Central memory CD8-positive, alpha-beta T cell (primary cell): ENCODE measurements at regions not wholly inside any gene's neighbourhood (a gene's known extent, or its start where the extent isn't known, plus 50 kb on each side); places are given as distances from the start of the nearest gene placed in this dataset.

Experiments
- ATAC-seq: fragments of 150-1000 bp; cut with Tn5 transposase; replicated peaks from 2 replicates; pipeline ENCODE4 v1.10.0; 2022; ENCODE audit warnings: mild to moderate bottlenecking, moderate FRiP score, moderate number of reproducible peaks; ENCODE audit not compliant: poor library complexity, severe bottlenecking; ENCODE audit errors: extremely low read depth
- DNase-seq, 2 donors: peaks; one replicate each; pipeline ENCODE4 v3.0.0; 2021; ENCODE audit warnings: low spot score in 2 of 2
- H3K27ac Mint-ChIP-seq: one replicate; pipeline ENCODE4 v1.8.0; 2022; ENCODE audit warnings: low read depth, mild to moderate bottlenecking, moderate library complexity, mixed read lengths
- H3K27me3 Mint-ChIP-seq: one replicate; pipeline ENCODE4 v1.8.0; 2022; ENCODE audit warnings: mixed read lengths
- H3K36me3 Mint-ChIP-seq: one replicate; pipeline ENCODE4 v1.8.0; 2022; ENCODE audit warnings: mild to moderate bottlenecking, moderate library complexity, mixed read lengths; ENCODE audit not compliant: insufficient read depth
- H3K4me1 Mint-ChIP-seq: one replicate; pipeline ENCODE4 v1.8.0; 2022; ENCODE audit warnings: mixed read lengths
- H3K4me3 Mint-ChIP-seq: one replicate; pipeline ENCODE4 v1.8.0; 2022; ENCODE audit warnings: mild to moderate bottlenecking, moderate library complexity, mixed read lengths
- H3K9me3 Mint-ChIP-seq: one replicate; pipeline ENCODE4 v1.8.0; 2022; ENCODE audit warnings: mixed read lengths

DNA sequence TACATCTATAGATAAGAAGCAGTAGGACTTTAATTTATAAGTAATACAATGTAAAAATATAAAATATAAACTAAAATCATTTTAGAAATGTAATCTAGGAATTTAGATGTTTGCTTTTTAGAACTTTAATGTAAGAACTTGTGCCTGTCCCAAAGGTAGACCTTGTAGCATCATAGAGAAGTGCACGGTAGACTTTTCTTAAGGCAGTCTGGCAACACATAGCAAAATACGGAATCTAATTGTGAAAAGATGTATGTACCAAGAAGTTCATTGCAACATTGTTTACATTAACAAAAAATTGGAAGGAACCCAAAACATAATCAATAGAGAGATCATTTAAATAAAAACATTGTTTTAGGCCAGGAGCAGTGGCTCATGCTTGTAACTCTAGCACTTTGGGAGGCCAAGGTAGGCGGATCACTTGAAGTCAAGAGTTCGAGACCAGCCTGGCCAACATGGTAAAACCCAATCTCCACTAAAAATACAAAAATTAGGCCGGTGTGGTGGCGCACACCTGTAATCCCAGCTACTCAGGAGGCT lies 84.6 kb upstream of the SMIM15 start:
- Mint-ChIP-seq H3K27ac (no peak overlapping the region), H3K27me3 (peaks cover 8% of the 10 kb centered on the region), H3K9me3 (no peaks in the 10 kb centered on the region), H3K4me1 (no peaks in the 10 kb centered on the region), H3K4me3 (no peak overlapping the region), H3K36me3 (peaks cover 2% of the 10 kb centered on the region)
- no peak for DNase-seq
- ATAC-seq, result no peak

DNA sequence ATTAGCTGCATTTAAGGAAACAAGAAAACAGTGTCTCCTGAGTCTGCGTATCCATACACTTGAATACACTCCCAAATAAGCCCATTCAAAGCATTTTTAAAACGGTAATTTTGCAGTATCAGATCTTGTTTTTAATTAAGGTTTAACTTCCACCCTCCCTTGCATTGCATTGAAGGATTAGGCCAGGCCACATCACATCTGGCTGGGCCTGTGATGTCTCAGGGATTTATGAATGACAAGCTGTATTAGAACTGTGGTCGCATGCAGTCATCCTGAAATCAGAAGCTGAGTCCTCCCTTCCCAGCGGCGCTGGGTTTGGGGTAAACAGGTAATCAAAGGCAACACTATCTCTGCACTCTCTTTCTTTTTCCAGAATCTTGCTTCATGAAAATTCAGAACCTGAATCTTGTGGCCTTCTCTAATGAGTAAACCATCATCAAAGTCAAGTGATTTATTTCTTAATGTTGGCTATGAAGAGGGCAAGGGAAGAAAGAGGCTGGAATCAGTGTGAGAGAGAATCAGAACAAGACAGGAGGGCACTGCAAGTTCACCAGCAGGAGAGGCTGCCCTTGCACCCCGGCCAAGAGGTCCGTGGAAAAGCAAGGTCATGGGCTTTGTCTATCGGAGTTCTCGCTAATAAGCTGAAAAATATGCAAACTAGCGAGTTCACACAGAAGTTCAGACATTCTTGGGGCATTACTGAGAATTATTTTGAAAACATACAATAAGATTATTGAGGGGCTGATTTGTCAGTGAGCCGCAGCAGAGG lies 80.0 kb upstream of the ZSWIM6 start:
- no peak overlapping the region for H3K4me3 Mint-ChIP-seq
- H3K27ac Mint-ChIP-seq, result no peak overlapping the region
- H3K4me1 Mint-ChIP-seq, result no peaks in the 10 kb centered on the region
- no peaks in the 10 kb centered on the region for H3K9me3 Mint-ChIP-seq
- no peaks in the 10 kb centered on the region for H3K36me3 Mint-ChIP-seq
- no peak for ATAC-seq
- peaks cover 44% of the 10 kb centered on the region for H3K27me3 Mint-ChIP-seq
- DNase-seq, result no peak

DNA sequence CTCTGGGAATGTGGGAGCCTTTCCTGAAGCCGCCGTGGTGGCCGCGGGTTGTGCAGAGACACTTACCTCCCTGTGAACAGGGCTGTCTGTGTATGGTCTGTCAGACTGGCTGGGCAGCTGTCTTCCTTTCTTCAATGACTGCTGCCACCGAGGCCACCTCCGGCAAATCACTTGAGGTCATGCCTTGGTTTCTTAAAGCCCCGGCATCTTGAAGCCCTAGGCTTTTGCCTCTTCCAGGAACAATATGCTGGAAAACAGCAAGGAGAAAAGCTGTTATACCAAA lies 79.5 kb upstream of the ZSWIM6 start:
- no peak overlapping the region for H3K4me3 Mint-ChIP-seq
- H3K9me3 Mint-ChIP-seq, result no peaks in the 10 kb centered on the region
- H3K4me1 Mint-ChIP-seq, result no peaks in the 10 kb centered on the region
- no peak for DNase-seq
- no peak for ATAC-seq
- H3K36me3 Mint-ChIP-seq, result no peaks in the 10 kb centered on the region
- no peak overlapping the region for H3K27ac Mint-ChIP-seq
- peaks cover 49% of the 10 kb centered on the region for H3K27me3 Mint-ChIP-seq

GRCh38 chr5:61253547-61253946 lies 78.5 kb upstream of the ZSWIM6 start:
- no peak for DNase-seq
- Mint-ChIP-seq H3K9me3 (no peaks in the 10 kb centered on the region), H3K4me3 (no peak overlapping the region), H3K27ac (no peak overlapping the region), H3K27me3 (peaks cover 49% of the 10 kb centered on the region), H3K36me3 (no peaks in the 10 kb centered on the region), H3K4me1 (no peaks in the 10 kb centered on the region)
- ATAC-seq, result no peak

DNA sequence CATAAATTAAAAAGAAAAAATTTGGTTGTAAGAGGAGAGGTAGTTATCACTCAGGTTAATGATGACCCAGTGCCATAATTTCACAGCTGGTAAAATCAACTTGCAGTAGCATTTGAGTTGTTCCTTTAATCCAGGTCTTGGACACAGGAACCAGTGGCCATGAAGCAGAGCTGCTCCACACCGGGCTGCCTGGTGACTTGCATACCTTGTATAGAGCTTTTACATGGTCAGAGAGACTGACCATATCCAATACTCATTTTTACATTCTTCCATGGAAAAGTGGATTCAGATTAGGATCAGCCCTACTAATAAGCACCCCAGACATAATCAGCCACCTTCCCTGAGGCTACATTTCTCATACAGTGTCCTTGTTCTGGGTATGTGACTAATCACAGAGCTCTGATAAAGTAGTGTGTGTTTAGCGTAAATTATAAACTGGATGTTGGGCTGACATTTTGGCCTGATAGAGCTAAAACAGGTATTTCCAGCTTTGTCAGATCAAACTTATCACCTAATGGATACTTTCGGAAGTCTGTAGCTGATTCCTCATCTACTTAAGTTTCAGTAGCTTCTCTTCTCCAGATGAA lies 77.0 kb upstream of the ZSWIM6 start:
- Mint-ChIP-seq H3K36me3 (no peaks in the 10 kb centered on the region), H3K4me1 (no peaks in the 10 kb centered on the region), H3K27ac (no peak overlapping the region), H3K27me3 (peaks cover 58% of the 10 kb centered on the region), H3K9me3 (no peaks in the 10 kb centered on the region), H3K4me3 (no peak overlapping the region)
- no peak for ATAC-seq
- no peak for DNase-seq

DNA sequence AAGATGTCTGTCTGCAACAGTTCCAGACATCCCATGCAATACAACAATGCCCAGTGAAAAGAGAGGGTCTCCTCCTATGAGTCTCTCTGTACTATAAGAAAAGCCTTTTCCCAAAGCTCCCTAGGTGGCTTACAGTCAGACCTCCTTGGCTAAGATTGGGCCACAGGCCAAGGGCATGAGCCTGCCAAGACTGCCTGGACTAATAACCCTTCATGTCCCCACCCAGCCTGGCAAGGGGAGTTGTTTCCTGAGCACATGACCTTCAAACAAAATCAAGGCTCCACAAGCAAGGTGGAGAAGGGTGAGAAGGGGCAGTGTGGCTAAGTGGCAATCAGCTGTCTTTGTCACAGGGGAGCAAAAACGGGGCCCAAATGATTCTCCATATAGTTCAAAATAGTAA lies 75.6 kb upstream of the ZSWIM6 start:
- ATAC-seq, result no peak
- no peaks in the 10 kb centered on the region for H3K9me3 Mint-ChIP-seq

GRCh38 chr5:61257421-61257820 lies 74.6 kb upstream of the ZSWIM6 start:
- DNase-seq, result no peak
- H3K4me3 Mint-ChIP-seq, result no peak overlapping the region
- no peak overlapping the region for H3K27ac Mint-ChIP-seq
- peaks cover 54% of the 10 kb centered on the region for H3K27me3 Mint-ChIP-seq
- no peaks in the 10 kb centered on the region for H3K9me3 Mint-ChIP-seq
- no peaks in the 10 kb centered on the region for H3K4me1 Mint-ChIP-seq
- H3K36me3 Mint-ChIP-seq, result no peaks in the 10 kb centered on the region
- ATAC-seq, result no peak

More for the DNA sequence above, 75.6 kb upstream of the ZSWIM6 start:
- Mint-ChIP-seq H3K4me3 (no peak overlapping the region), H3K27me3 (peaks cover 62% of the 10 kb centered on the region), H3K4me1 (no peaks in the 10 kb centered on the region), H3K27ac (no peak overlapping the region), H3K36me3 (no peaks in the 10 kb centered on the region)
- DNase-seq, result no peak

DNA sequence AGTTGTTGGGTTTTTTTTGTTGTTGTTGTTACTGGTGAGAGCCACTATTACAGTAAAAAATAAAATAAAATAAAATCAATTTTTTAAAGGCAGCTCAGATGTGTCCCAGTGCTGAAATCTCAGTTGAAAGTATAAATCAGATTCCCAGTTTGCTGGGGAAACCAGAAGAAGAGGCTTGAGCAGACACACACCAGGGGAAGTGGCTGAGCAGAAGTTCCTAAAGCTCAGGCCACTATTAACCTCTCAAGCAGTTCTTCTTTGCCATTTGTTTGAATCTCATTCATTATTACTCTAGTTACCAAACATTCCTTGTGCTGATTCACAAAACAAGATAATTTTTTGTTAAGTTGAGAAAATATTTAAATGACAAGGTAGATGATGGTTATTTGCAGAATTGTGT lies 70.9 kb upstream of the ZSWIM6 start:
- Mint-ChIP-seq H3K36me3 (no peaks in the 10 kb centered on the region), H3K4me3 (no peak overlapping the region), H3K4me1 (no peaks in the 10 kb centered on the region), H3K27ac (no peak overlapping the region), H3K27me3 (peaks cover 52% of the 10 kb centered on the region), H3K9me3 (no peaks in the 10 kb centered on the region)
- ATAC-seq (no peak), DNase-seq (no peak)

DNA sequence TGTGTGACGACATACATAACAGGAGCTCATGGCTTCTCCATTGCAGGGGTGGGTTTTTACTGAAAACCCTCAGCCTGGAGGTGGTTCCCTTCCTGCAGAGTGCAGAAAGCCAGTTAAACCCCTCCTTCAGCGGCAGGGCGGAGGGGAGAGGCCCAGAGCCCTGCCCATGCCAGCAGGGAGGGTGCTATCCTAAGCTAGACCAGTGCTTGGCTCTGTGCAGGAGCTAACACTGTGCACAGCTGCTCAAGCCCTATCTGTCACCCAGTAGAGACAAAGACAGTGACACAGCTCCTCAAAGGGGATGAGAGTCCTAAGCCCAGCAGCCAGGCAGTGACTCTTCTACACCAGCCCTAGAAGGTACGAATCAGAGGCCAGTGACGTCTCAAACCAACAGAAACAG lies 70.0 kb upstream of the ZSWIM6 start:
- H3K27me3 Mint-ChIP-seq, result peaks cover 52% of the 10 kb centered on the region
- H3K4me1 Mint-ChIP-seq, result no peaks in the 10 kb centered on the region
- no peak overlapping the region for H3K4me3 Mint-ChIP-seq
- DNase-seq, result no peak
- ATAC-seq, result no peak
- no peaks in the 10 kb centered on the region for H3K9me3 Mint-ChIP-seq
- H3K36me3 Mint-ChIP-seq, result no peaks in the 10 kb centered on the region
- no peak overlapping the region for H3K27ac Mint-ChIP-seq

GRCh38 chr5:61263072-61263471 lies 69.0 kb upstream of the ZSWIM6 start:
- Mint-ChIP-seq H3K4me1 (no peaks in the 10 kb centered on the region), H3K27me3 (peaks cover 52% of the 10 kb centered on the region), H3K9me3 (no peaks in the 10 kb centered on the region), H3K27ac (no peak overlapping the region), H3K4me3 (no peak overlapping the region), H3K36me3 (no peaks in the 10 kb centered on the region)
- DNase-seq, result no peak
- ATAC-seq, result no peak

DNA sequence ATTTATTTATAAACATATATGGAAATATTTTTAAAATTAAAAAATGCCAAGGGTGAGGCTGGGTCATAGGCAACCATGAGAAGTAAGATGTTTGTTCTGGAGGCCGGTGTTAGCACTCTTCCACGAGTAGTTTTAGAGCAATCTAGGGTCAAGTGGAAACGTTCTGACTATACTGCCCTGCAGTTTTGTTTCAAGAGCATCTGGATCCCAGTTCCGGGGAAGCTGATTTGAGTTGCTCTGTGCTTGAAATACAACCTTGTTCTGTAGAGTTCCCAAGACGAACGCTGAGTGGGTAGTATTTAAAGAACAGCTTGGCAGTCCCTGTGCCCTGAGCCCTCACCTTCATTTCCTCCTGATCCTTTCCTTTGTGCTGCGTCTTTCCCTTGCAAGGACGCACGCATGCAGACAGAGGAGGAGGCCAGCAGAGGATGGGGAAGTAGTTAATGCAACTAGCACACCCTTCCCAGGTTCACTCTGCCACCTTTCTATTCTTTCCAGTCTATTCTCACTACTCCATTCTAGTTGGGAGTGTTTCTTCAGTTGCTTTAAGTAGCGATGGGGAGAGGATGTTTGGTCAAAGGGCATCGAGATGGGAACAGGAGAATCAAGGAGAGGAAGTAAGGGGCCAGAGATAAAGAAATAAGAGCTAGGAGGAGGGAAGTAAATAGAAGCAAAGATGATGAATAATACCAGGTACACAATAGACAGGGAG lies 68.3 kb upstream of the ZSWIM6 start:
- Mint-ChIP-seq H3K9me3 (no peaks in the 10 kb centered on the region), H3K4me3 (no peak overlapping the region), H3K4me1 (no peaks in the 10 kb centered on the region), H3K36me3 (no peaks in the 10 kb centered on the region), H3K27ac (no peak overlapping the region), H3K27me3 (peaks cover 52% of the 10 kb centered on the region)
- ATAC-seq (no peak), DNase-seq (no peak)

DNA sequence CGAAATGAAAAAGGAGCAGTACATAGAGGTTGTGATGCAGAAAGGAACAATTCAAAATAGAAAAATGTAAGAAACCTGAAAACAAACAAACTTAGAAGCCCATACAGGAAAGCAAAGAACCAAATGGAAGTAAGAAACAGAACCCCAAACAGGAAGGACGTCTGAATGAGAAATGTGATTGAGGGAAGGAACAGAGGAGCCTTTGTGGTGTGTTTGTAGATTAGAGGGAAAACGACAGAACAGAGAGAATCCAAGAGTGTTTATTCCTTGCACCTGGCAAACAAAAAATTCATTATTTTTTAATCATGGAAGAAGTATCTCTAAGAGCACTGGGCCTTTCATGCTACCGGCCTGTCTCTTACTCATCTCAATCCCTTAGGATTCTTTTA lies 67.8 kb upstream of the ZSWIM6 start:
- Mint-ChIP-seq H3K9me3 (no peaks in the 10 kb centered on the region), H3K27me3 (peaks cover 51% of the 10 kb centered on the region), H3K36me3 (no peaks in the 10 kb centered on the region), H3K27ac (no peak overlapping the region), H3K4me3 (no peak overlapping the region), H3K4me1 (peaks cover 5% of the 10 kb centered on the region)
- ATAC-seq (no peak), DNase-seq (no peak)

- Mint-ChIP-seq H3K4me3 (no peak overlapping the region), H3K9me3 (no peaks in the 10 kb centered on the region), H3K27me3 (peaks cover 39% of the 10 kb centered on the region), H3K27ac (no peak overlapping the region), H3K36me3 (no peaks in the 10 kb centered on the region), H3K4me1 (peaks cover 6% of the 10 kb centered on the region)
- DNase-seq (no peak), ATAC-seq (no peak)
Observed at GRCh38 chr5:61267116-61267515, 64.9 kb upstream of the ZSWIM6 start.
